Epithelial cell of prostate (primary cell): ENCODE measurements at regions not wholly inside any gene's neighbourhood (a gene's known extent, or its start where the extent isn't known, plus 50 kb on each side); places are given as distances from the start of the nearest gene placed in this dataset.

ENCODE experiments used
- DNase-seq: peaks from one replicate; pipeline ENCODE4 v3.0.0-alpha.2; 2011; ENCODE audit warnings: low read depth, low spot score
- H3K27ac ChIP-seq: fragments of 450-650 bp; 2 replicates; pipeline ENCODE4 v1.5.1; 2017; ENCODE audit warnings: mild to moderate bottlenecking

DNA sequence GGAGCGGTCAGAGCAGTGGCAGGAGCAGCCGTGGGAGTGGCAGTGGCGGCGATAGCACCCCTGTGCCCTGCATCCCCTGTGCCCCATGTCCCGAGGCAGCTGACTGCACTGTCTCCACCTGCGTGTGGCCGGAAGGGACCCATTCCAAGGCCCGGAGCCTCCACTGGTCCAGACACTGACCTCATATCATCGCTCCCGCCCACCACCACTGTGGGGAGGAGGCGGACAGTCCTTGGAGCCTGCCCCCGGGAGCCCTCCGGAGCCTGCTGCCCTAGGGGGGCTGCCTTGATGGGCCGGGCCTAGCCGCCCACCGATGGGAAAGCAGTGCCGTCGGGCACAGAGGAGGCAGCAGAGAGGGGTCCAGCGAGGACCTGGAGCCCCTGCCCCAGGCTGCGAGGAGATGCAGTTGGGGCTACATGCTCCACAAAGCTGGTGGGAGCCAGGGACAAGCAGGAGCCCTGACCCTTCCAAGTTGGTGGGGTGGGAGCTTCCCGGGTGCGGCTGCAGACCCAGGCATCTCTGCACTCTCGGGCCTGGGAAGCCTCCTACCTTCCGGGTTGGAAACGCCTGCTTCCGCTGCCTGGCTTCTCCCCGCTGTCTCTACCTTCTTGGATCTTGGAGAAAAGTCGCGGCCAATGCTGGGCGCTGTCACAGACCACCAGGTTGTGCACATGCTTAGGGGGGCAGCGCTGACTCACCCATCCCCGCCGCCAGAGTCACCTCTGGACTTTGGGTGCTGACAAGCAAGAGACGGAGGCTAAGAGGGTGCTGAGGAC lies 283.2 kb upstream of the ROBO1 start:
- H3K27ac ChIP-seq = no peak overlapping the region
- DNase-seq = no peak

GRCh38 chr3:80043226-80043625 lies 275.4 kb upstream of the ROBO1 start:
- H3K27ac ChIP-seq = no peak overlapping the region
- no peak for DNase-seq

GRCh38 chr3:80040067-80040466 lies 272.3 kb upstream of the ROBO1 start:
- no peak for DNase-seq
- H3K27ac ChIP-seq = no peak overlapping the region

DNA sequence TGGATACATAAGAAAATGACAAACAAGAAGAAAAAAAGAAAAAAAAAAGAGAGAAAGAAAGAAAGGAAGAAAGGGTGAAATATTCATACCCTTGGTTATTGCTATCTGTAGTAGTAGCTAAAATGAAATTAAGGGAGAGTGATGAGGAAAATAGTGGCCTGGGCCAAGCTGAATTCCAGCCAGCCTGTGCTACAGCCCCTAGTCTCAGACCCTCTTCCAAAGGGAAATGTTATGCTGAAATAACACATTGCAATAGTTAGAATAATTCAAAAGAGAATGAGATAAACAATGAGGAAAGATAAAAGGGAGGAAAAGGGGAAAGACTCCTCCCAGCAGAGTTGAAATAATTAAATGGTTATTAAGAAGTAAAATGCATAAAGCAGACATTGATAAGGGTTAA lies 268.4 kb upstream of the ROBO1 start:
- DNase-seq = no peak
- H3K27ac ChIP-seq = no peak overlapping the region

DNA sequence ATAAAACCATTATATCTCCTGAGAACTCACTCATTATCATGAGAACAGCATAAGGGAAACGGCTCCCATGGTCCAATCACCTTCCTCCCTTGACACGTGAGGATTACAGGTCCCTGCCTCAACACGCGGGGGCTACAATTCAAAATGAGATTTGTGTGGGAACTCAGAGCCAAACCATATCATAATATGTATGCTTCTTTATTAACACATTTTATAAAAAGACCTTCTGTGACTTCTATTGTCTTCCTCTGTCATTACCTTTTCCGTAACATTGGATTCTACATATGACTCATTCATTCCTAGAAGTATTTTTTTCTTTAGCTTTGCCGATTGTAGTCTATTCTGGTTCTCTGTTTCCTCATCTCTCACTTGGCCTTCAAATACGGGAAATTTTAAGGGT lies 267.2 kb upstream of the ROBO1 start:
- H3K27ac ChIP-seq = no peak overlapping the region
- no peak for DNase-seq

GRCh38 chr3:80023010-80023409 lies 255.2 kb upstream of the ROBO1 start:
- no peak for DNase-seq
- no peak overlapping the region for H3K27ac ChIP-seq

DNA sequence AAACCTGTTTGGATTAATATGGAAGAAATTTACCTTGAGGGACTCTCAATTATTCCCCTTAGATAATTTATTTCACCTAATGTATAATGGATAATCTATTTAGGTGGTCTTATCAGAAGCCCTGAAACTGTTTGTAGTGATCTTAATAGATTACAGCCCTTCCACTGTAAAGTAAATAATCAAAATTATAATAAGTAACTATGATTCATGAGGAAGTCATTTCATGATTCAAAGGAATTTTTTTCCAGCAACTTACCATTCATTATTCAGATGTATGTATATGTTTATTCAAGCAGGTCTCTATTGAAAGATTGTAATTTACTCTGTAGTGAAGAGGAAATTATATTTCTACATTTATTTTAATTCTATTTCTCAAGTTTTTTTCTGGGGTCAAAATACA lies 250.6 kb upstream of the ROBO1 start:
- DNase-seq = no peak
- no peak overlapping the region for H3K27ac ChIP-seq

- DNase-seq = no peak
Measured at GRCh38 chr3:80017369-80017768, 249.6 kb upstream of the ROBO1 start.

DNA sequence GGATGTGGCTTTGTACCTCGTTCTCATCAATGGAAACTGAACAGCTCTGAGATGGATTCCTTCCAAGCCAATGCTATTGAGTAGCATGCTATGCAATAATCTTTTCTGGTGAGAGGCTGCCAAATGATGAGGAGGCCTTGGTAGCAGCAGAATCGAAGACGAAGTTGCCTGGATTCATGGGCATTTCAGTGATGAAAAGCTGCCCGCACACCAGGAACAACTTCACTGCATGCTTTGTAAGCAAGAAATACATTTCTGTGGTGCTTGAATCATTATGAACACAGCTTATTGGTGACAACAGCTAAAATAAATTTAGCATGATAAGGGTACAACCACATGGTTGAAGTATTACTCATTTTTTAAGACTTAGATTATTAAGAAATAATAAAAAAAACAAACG lies 246.8 kb upstream of the ROBO1 start:
- no peak overlapping the region for H3K27ac ChIP-seq
- DNase-seq = no peak

More at GRCh38 chr3:80017369-80017768, 249.6 kb upstream of the ROBO1 start:
- H3K27ac ChIP-seq = no peak overlapping the region

GRCh38 chr3:80010021-80010571 lies 242.3 kb upstream of the ROBO1 start:
- no peak for DNase-seq
- H3K27ac ChIP-seq = no peak overlapping the region

GRCh38 chr3:80007522-80007921 lies 239.7 kb upstream of the ROBO1 start:
- DNase-seq = no peak

DNA sequence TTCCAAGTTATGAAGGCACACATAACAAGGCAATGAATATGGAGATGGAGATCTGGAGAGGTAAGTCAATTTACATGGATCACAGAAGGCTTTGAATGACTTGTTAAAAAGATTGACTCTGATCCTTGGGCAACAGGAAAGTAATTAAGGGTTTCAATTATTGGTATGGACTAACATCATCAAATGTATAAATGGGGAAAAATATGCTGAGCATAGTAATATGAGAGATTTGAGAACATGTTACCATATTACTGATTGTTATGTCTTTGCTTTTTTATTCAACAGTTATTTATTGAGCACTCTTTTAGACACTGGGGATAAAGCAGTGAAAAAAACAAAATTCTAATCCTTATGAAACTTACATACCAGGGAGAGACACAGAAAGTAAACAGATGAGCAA lies 238.5 kb upstream of the ROBO1 start:
- no peak overlapping the region for H3K27ac ChIP-seq

More at GRCh38 chr3:80007522-80007921, 239.7 kb upstream of the ROBO1 start:
- H3K27ac ChIP-seq = no peak overlapping the region

GRCh38 chr3:80000022-80000421 lies 232.2 kb upstream of the ROBO1 start:
- H3K27ac ChIP-seq = no peak overlapping the region
- DNase-seq = peak; percentile 27

More for the DNA sequence above, 238.5 kb upstream of the ROBO1 start:
- DNase-seq = no peak

DNA sequence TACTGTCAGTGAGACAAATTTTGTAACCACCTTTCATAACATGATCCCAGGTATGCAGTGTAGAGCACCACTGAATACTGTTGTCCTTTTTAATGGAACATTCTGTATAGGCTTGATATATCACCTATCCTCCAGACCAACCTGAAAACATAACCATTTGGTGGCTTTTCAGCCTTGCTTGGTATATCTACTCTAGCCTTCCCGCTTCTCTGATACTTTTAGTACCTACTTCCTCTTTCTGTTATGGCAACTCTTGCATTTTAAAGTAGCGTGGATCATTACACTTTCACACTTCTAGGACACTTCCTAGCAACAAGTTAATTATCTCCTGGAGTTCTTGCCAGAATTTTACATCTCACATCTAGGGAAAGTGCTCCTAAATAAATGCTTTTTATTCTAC lies 226.6 kb upstream of the ROBO1 start:
- DNase-seq = no peak
- H3K27ac ChIP-seq = no peak overlapping the region

GRCh38 chr3:79986338-79986737 lies 218.5 kb upstream of the ROBO1 start:
- no peak overlapping the region for H3K27ac ChIP-seq
- DNase-seq = no peak

DNA sequence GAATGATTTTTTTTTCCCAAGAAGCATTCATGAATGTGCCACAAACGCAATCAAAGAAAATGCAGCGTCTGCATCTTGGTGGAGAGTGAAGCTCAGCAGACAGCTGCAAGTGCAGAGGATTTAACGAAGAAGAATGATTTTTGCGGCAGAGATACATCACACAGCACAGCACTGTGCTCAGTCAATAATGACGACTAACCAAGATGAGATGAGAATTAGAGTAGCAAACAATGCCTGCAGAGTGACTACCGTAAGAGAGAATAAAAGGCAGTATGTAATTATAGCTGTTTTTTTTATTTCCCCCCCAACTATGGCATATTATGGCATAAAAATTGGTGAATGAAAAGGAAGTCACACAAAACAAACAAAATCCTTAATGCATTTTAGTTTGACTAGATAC lies 218.0 kb upstream of the ROBO1 start:
- no peak for DNase-seq
- H3K27ac ChIP-seq = no peak overlapping the region

- no peak for DNase-seq
- H3K27ac ChIP-seq = no peak overlapping the region
Measured at GRCh38 chr3:79983118-79983517, 215.3 kb upstream of the ROBO1 start.

DNA sequence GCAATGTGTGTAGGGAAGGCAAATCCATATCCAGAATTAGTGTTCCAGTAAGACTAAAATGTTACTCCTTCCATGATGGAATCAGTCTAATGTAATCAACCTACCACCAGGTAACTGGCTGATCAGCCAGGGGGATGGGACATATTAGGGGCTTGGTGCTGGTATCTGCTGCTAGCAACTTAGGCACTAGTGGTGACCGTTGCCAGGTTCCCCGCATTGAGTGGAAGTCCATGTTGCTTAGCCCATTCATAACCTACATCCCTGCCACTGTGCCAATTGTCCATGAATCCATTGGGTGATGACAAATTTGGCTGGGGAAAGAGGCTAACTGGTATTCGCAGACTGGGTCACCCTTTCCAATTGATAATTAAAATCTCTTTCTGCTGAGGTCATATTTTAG lies 212.2 kb upstream of the ROBO1 start:
- H3K27ac ChIP-seq = no peak overlapping the region
- DNase-seq = no peak

DNA sequence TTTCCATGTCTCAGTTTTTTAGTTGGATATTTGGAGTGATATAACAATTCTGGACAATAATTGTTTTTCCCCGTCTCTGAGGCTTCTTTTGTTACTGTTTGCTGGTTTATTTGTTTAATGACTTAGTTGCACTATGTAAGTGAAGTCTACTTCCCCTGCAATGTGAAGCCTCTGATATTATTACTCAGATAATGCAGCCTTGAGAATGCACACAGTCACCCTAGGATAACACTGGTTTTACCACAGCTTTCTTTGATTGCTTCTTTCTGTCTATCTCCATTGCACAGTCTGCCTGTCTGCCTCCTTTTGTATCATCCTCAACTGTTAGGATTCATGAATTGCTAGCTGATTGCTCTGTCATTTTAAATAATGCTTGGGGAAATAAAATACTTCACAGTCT lies 208.7 kb upstream of the ROBO1 start:
- H3K27ac ChIP-seq = no peak overlapping the region
- peak; percentile 16 for DNase-seq

- peak; percentile 10 for DNase-seq
- no peak overlapping the region for H3K27ac ChIP-seq
Measured at GRCh38 chr3:79973917-79974595, 206.3 kb upstream of the ROBO1 start.

- no peak overlapping the region for H3K27ac ChIP-seq
Measured at GRCh38 chr3:79973482-79973881, 205.7 kb upstream of the ROBO1 start.

DNA sequence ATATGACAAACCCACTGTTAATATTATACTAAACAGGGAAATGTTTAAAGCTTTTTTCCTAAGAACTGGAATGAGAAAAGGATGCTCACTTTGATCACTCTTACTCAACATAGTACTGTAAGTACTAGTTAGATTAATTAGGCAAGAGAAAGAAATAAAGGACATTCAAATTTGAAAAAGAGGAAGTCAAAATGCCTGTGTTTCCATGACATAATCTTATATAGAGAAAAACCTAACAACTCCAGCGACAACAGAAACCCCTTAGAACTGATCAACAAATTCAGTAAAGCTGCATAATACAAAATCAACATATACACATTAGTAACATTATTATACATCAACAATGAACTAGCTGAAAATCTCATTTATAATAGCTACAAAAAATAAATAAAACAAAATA lies 200.6 kb upstream of the ROBO1 start:
- DNase-seq = no peak
- no peak overlapping the region for H3K27ac ChIP-seq

More at GRCh38 chr3:79973482-79973881, 205.7 kb upstream of the ROBO1 start:
- DNase-seq = no peak
